CD1c-positive myeloid dendritic cell (primary cell): ENCODE measurements at regions not wholly inside any gene's neighbourhood (a gene's known extent, or its start where the extent isn't known, plus 50 kb on each side); places are given as distances from the start of the nearest gene placed in this dataset.
"Not testable (repeated sequence)": the region's sequence is repeated elsewhere in the genome, so short reads cannot be mapped to it uniquely, and the experiment has no call there.

ENCODE experiments used
- DNase-seq: peaks from one replicate; pipeline ENCODE4 v3.0.0-alpha.2; 2016; ENCODE audit errors: extremely low spot score

- not testable (repeated sequence) for DNase-seq
Measured at GRCh38 chr15:20100604-20101270, 440.9 kb downstream of the GOLGA6L6 start.

DNA sequence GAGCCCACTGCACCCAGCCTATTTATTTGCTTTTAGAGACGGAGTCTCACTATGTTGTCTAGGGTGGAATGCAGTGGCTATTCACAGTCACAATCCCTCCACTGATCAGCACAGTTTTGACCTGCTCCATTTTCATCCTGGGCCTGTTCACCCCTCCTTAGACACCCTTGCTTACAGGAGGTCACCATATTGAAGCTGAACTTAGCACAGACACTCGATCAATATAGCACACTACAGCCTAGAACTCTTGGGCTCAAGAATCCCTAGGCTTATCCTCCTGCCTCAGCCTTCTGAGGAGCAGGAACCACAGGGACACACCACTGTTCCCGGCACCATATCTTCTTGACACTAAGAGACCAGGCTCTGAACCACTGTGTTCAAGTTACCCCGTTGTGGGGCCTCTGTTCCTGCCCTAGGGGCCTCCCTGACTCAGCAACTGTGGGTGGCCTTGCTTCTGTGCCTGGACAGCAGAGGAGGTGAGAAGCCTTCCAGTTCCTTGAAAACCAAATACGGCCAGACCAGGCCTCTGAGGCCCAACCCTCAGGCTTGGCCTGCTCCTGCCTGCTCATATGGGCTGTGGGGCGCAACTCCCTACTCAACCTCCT lies 445.8 kb downstream of the GOLGA6L6 start:
- not testable (repeated sequence) for DNase-seq

- not testable (repeated sequence) for DNase-seq
Measured at GRCh38 chr15:20089541-20089940, 452.1 kb downstream of the GOLGA6L6 start.

- not testable (repeated sequence) for DNase-seq
Measured at GRCh38 chr15:20084026-20084425, 457.6 kb downstream of the GOLGA6L6 start.

DNA sequence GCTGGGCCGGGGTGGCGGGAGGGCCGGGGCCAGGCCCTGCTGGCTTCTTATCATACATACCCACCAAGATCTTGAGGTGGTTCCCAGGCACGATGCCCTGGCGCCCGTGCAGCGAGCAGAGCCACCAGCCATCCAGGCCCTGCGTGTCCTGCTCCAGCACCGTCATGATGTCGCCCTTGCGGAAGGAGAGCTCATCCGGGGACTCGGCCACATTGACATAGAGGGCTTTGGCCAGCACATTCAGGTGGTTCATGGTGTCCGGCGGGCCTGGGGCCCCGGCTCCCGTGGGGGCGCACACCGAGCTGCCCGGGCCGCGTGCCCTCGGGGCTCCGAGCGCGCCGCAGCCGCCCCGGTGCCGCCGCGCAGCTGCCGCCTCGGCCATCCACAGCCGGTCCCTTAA lies 467.5 kb downstream of the GOLGA6L6 start:
- not testable (repeated sequence) for DNase-seq

- not testable (repeated sequence) for DNase-seq
Measured at GRCh38 chr15:20069043-20069442, 472.6 kb downstream of the GOLGA6L6 start.

DNA sequence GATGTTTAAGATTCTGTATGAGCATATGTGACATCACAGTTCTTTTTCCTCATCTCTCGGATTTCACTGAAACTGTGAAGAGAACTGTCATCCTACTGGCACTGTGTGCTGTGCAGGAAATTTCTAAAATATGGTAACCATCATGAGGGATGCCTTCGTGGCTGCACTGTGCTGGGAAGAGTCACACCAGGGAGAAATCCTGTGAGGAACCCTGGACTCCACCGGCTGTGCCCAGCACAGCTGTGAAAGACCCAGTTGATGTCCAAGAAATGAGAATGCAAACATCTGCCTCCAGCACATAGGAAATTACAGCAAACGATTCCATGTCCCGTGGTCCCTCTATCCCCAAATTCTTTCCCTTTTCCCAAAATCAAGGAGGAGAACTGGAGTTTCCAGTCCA lies 475.4 kb downstream of the GOLGA6L6 start:
- not testable (repeated sequence) for DNase-seq

GRCh38 chr15:20065508-20065907 lies 476.1 kb downstream of the GOLGA6L6 start:
- DNase-seq = not testable (repeated sequence)

GRCh38 chr15:20063167-20063566 lies 478.4 kb downstream of the GOLGA6L6 start:
- DNase-seq = not testable (repeated sequence)

DNA sequence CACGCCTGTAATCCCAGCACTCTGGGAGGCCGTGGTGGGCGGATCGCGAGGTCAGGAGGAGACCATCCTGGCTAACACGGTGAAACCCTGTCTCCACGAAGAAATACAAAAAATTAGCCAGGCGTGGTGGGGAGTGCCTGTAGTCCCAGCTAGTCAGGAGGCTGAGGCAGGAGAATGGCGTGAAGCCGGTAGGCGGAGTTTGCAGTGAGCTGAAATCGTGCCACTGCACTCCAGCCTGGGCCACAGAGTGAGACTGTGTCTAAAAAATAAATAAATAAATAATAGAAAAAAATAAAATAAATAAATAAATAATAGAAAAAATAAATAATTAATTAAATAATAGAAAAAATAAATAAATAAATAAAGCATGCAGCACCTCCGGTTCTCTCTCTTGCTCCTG lies 480.8 kb downstream of the GOLGA6L6 start:
- DNase-seq = not testable (repeated sequence)

DNA sequence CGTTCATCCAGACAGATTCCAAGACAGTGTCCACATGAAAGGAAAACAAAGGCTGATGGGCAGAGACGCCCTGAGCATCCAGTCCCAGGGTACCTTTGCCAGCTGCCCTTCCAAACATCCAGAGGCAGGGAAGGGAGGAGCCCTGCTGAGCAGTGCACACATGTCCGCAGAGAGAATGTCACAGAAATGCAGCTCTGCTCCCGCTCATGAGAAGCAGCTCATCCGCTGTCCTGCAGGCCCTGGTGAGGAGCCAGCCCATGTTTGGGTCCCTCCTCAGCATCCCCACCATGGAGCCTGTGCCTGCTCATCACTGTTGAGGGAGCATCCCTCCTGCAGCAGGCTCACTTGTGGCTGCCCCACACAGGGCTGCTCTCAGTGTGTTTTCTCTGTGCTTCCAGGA lies 484.7 kb downstream of the GOLGA6L6 start:
- not testable (repeated sequence) for DNase-seq

- DNase-seq = not testable (repeated sequence)
Measured at GRCh38 chr15:20055921-20056320, 485.7 kb downstream of the GOLGA6L6 start.

GRCh38 chr15:20048189-20048588 lies 493.4 kb downstream of the GOLGA6L6 start:
- DNase-seq = not testable (repeated sequence)

DNA sequence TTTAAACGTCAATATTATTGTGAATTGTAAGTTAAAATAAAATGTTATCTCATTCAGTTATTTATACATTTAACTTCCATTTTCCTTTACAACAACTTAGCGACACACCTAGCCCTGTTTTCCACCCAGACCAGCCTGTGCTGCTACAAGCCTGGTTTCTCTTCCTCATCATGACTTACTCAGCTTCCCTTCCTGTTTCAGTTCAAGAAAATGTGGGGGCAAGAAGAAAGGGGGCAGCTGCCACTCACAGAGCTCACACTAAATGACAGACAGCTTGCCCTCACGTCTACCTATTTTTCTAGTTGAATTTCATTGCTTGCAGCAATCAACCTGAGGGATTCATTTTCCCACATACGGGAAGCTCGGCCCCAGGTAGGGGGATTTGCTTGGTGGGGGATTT lies 496.4 kb downstream of the GOLGA6L6 start:
- not testable (repeated sequence) for DNase-seq

DNA sequence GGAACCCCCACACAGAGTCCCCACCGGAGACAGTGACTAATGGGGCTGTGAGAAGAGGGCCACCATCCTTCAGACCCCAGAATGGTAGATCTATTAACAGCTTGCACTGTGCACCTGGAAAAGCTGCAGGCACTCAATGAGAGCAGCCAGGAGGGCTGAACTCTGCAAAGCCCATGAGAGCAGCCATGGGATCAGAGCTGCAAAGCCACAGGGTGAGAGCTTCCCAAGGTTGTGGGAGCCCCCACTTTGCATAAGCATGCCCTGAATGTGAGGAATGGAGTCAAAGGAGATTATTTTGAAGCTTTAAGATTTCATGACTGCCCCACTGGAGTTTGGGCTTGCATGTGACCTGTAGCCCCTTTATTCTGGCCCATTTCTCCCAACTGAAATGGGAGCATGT lies 500.9 kb downstream of the GOLGA6L6 start:
- not testable (repeated sequence) for DNase-seq

DNA sequence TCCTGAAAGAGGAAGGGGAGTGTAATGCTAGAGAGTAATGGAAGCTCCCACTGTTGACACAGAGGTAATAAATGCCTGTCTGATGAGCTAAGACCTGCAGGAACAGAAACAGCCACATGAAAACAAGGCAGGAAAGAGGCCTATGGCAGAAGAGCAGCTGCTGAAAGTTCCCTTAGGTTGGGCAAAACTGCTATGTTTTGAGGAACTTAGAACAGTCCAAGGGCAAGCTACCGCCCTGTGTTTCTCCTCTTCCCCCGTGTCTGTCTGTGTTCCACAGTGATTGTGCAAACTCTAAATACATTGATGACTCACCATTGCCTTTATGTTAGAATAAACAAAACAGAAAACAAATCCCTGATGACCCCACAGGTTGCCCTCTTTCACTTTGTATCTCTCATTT lies 516.6 kb downstream of the GOLGA6L6 start:
- not testable (repeated sequence) for DNase-seq

DNA sequence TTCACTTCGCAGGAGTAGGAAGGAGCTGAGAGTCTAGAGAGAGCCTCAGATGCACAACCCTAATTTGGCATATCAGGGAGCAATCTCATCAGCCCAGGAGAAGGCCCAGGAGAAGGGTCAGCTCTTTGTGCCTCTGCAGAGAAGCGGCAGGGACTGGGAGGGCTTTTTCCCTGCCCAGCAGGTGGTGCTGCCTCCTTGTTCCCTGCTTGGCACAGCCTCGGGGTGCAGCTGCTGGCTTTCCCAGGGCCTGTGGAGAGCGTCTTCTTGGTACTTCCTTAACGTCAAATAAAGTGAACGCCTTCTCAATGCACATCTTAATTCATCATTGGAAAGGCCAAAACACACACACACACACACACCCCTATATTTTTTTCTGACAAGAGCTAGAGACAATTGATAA lies 519.3 kb downstream of the GOLGA6L6 start:
- DNase-seq = not testable (repeated sequence)

GRCh38 chr15:20021351-20021750 lies 520.2 kb downstream of the GOLGA6L6 start:
- not testable (repeated sequence) for DNase-seq

GRCh38 chr15:20020588-20020987 lies 521.0 kb downstream of the GOLGA6L6 start:
- DNase-seq = not testable (repeated sequence)

- not testable (repeated sequence) for DNase-seq
Measured at GRCh38 chr15:20019758-20020157, 521.8 kb downstream of the GOLGA6L6 start.

DNA sequence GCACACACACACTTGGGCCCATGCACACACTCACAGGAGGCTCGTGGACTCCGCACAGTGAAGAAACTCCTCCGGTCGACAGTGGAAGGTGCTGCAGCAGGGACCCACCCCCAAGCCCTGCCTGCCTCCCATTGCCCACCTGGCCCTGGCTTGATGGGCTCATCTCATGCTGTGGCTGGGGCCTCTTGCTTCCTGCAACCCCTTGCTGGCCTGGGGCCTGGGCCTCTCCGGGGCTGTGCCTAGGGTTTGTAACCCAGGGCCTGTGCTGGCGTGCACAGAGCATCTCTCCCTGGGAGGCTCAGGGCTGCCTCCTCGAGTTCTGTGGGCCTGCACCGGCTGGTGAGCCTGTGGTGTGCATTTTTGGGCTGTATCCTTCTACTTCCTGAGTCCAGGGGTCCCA lies 524.0 kb downstream of the GOLGA6L6 start:
- not testable (repeated sequence) for DNase-seq

GRCh38 chr15:20016941-20017340 lies 524.7 kb downstream of the GOLGA6L6 start:
- not testable (repeated sequence) for DNase-seq

DNA sequence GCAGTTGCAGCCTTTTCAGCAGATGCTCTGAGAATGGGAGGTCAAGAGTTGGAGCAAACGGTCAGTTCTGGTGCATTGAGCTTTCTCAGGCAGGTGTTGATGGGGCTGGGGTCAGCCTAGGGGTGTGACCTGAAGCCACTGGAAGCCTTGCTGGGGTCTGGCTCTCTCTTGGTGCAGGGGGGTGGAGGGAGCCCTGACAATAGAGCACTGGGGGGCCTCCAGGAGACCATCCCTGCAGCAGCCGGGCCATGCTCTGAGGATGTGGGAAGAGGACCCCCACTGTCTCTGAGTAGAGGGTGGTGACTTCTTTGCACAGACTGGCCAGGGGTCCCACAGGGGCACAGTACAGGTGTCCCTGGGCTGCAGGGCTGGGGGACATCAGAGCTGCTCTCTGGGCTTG lies 528.8 kb downstream of the GOLGA6L6 start:
- not testable (repeated sequence) for DNase-seq
